HG02840 (cell line): ENCODE measurements at regions not wholly inside any gene's neighbourhood (a gene's known extent, or its start where the extent isn't known, plus 50 kb on each side); places are given as distances from the start of the nearest gene placed in this dataset.

Source experiments
- ATAC-seq: cut with Tn5 transposase; IDR thresholded peaks from one replicate; pipeline ENCODE4 v1.9.1; 2021; ENCODE audit warnings: mild to moderate bottlenecking, moderate library complexity, moderate number of reproducible peaks; ENCODE audit not compliant: unreplicated experiment, low FRiP score

DNA sequence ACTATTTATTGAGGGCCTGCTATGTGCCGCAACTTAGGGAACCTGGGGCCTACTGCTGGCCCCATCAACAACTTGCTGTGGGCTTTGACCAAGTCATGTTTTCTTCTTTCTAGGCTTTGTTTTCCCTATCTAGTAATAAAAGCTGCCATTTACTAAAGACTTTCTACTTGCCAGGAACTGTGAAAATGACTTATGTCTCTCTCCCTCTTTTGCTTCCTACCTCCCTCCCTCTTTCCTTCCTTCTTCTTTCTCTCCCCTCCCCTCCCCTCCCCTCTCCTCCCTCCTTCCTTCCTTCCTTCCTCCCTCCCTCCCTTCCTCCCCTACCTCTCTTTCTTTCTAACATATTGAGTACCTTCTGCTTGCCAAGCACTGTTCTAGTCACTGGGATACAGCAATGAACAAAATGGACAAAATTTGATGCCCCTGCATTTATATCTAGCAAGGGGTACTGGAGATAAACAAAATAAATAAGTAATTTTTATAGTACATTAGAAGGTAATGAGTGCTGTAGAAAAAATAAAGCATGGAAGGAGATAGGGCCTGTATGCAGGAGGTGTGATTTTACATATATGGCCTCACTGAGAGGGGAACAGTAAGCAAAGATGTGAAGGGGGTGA lies 170.3 kb upstream of the USP24 start:
- ATAC-seq = no peak

- ATAC-seq = no peak
Measured at GRCh38 chr1:55384637-55385036, 169.5 kb upstream of the USP24 start.

DNA sequence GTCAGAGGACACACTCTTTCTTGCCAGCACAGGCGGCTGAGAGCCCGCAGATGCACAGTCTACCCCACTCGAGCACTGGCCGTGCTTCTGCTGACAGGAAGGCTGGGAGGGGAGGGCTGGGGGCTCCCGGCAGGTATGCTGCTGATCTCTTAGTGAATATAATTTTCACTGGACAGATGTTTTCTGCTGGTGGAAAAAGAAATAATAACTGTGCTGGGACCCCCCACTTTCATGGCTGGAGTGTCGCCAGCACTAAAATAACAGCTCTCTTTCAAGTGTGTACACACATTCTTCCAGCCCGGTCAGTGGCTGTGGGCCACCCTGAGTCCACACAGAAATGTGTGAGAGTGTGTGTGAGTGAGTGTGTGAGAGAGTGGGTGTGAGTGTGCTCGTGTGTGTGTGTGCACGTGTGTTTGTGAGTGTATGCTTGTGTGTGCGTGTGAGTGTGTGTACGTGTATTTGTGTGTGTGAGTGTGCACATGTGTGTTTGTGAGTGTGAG lies 167.7 kb upstream of the USP24 start:
- no peak for ATAC-seq

DNA sequence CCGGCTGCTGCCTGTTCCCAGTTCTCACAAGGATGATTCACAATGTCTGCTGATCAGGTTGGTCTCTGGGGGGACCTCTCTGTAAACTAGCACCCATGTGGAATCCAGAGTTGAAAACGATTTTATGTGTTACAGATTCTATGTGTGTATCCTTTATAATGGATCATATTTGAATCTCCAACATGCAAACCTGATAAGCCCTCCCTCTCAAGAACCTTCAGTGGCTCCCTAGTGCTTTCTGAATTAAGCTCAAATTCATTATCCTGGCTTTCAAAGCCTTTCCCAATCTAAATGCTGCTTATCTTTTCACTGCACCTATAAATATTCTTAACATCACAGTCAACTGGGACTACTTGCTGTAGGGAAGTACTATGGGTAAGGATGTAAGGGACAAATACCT lies 166.8 kb upstream of the USP24 start:
- ATAC-seq = no peak

DNA sequence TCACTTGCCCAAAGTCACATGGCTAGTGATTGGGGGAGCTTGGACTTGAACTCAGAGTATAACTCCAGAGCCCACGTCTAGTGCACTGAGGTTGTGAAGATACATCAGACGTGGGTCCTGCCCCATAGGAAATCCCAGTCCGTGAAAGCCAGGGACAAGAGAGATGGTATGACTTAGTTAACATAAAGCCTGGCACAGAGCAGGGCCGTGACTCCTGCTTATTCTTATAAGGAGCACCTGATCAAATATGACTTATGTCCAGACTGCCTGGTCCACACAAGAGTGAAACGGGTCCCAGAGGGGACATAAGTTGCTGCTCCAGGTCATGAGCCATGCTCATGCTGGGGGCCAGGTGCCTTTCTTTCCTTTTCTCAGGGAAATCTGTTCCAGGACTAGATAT lies 166.3 kb upstream of the USP24 start:
- no peak for ATAC-seq

DNA sequence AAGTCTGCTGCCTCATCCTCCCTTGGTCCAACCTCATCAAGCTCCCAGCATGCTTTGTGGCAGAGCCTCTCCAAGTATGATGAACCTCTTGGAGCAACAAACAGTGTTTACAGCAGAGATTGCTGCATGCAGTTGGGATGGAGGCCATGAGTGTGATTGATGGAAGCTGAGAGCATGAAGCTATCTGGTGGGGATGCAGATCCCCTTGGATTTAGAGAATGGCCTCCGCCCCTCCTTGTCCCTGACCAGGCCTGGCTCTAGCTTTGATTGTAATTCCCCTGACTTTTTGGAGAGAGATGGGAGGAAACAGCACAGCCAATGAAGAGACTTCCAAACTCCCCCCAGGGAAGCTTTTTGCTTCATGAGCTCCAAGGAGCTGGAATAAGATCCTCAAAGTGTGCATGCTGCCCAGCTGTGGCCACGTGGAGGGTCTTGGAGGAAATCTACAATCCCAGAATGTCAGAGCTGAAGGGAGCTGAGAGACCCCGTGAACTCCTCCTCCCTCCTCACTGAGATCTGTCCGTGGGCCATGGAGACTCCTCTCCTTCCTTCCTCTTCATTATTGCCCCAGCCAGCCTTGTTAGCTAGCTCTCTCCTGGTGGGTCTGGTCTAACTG lies 165.3 kb upstream of the USP24 start:
- no peak for ATAC-seq

DNA sequence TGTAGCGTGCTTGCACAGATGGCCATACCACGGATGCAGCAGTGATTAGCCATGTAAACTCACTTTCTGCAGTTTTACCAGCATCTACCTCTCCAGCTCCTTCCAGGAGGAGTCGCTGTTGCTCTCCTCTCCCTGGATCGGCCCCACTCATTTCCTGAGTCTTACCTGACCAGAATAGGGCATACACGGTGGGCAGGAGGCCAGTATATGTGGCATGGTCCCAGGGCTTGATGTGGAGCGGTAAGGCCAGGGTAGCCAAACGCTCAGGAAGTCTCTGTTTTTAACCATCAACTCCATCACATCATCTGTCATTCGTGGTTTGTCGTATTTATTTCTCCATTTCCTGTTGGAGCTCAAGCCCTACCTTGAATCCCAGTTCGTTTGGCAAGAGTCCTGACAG lies 163.4 kb upstream of the USP24 start:
- ATAC-seq = no peak

GRCh38 chr1:55376897-55377296 lies 161.7 kb upstream of the USP24 start:
- no peak for ATAC-seq

DNA sequence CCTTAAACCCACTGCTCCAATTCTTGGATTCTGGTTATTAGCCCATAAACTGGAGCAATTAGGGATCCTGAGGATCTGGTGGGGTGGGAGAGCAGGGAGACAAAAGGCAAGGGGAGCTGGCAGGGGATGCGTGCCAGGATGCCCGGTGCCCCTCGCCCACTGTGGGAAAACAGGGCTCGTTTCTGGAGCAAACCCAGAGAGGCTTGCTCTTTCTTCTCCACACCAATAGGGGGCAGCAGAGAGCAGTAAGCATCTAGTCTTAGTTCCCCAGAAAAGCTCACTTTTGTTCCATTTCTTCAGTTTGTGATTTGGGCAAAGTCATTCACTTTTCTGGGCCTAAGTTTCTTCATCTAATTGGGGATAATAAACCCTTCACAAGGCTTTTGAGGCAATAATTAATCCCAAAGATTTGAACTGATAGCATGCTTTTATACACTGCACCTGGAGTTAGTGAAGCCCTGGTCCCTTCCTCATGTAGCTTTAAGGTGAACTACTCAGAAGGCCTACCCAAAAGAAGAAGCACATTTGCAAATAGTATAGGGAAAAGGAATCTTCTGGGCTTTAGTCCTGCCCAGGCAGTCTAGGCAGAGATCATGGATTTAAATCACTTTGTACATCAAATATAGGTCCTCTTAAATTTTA lies 160.6 kb upstream of the USP24 start:
- no peak for ATAC-seq

DNA sequence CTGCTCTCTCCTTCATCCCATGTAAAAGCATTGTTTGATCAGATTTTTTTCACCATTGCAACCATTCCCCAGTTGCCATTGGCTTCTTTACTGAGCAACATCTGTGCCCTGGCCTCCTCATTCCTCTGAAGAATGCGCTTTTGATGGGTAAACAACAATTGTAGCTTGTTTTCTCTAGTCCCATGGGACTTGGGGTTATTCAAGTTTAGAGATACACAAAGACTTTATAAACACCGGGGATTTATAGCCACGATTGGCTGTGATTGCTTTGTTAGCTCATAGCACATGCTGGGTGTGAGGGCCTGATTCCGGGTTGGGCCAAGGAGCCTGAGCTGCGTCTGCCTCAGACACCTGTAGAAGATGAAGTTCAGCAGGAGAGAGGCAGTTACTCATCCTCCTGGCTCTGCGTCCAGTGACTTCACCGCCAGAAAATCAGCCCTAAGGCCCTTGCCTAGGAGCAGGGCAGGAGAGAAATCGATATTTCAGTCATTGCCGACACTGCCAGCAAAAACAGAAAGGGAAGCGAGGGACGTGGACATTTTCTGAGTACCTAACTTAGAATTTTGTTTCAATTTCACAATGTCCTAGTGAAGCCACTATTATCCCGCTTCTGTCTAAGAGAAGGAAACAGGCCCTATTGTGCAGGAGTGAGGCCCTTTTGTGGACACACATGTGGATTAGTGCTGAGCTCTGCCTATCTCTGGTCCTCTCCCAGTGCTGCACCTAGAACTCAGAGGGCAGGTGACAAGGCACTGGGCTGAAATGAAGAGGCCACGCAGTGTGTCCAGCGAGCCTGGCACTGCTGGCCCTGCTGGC lies 159.8 kb upstream of the USP24 start:
- ATAC-seq = no peak

- no peak for ATAC-seq
Measured at GRCh38 chr1:55374216-55374615, 159.1 kb upstream of the USP24 start.

DNA sequence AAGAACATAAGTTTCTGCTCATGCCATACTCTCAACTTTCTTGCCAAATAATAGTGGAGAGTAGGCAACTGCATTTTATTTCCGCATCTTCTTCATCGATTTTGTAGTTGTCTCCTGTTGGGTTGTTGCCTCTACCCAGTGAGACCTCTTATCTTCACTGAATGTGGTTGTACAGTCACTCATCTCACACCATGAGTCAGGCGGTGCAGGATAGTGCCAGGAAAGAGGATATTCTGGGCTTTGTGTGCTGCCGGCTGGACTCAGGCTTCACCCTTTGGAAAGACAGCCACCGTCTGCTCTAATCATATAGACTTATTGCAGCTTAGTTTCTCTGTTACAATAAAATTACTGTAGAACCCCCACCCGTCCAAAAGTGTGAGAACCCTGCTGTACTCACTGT lies 154.3 kb upstream of the USP24 start:
- ATAC-seq = no peak

DNA sequence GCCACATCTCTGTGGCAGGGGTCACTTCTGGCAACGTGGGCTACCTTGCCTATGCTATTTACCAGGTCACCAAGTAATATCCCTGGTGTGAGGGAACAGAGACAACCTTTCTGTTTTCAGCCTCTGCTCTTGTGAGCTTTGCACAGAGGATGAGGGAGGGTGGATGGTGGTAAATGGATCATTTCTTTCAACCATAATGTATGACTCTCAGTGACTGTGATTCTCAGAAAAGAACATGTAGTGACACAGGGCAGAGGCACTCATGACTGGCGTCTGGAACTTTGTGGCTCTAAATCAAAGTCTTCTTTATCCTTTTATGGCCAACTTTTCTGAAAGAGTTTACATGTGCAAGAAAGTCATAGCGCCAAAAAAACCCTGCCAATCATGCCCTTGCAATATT lies 153.5 kb upstream of the USP24 start:
- no peak for ATAC-seq

- no peak for ATAC-seq
Measured at GRCh38 chr1:55367273-55367672, 152.1 kb upstream of the USP24 start.

GRCh38 chr1:55364216-55364615 lies 149.1 kb upstream of the USP24 start:
- no peak for ATAC-seq

GRCh38 chr1:55363268-55363667 lies 148.1 kb upstream of the USP24 start:
- no peak for ATAC-seq

DNA sequence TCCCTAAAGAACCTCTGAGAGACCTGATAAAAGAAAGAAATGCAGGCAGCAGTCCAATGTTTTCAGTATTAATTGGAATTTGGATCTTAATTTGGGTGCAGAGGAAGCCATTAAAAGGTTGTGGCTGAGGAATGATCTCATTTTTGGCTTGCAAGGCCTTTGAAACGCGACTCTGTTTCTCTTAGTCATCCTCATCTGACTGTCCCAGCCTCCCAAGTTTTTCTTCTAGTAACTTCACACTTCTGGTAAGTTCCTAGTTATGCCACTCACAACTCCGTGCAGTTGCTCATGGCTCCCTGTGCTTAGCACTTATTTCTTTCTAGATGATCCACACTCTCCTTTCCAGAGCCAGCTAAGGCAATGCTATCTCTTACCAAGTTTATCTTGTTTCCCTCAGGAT lies 147.4 kb upstream of the USP24 start:
- no peak for ATAC-seq

DNA sequence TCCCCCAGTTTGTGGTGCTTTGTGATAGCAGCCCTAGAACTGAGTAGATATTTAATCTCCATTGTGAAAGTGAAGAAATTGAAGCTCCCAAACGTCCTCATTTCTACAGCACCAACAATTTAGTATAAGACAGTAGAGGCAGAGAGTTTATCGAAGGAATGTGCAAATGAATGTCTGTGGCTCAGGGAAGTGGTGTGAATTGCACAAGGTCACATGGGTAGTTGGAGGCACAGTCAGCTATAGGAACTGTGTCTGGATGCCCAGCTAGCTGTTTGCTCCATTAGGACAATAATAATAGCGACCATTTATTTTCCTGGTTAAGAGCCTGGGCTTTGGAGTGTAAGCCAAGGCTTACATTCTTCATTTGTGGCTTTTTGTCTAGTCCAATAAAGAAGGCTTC lies 144.4 kb upstream of the USP24 start:
- no peak for ATAC-seq

DNA sequence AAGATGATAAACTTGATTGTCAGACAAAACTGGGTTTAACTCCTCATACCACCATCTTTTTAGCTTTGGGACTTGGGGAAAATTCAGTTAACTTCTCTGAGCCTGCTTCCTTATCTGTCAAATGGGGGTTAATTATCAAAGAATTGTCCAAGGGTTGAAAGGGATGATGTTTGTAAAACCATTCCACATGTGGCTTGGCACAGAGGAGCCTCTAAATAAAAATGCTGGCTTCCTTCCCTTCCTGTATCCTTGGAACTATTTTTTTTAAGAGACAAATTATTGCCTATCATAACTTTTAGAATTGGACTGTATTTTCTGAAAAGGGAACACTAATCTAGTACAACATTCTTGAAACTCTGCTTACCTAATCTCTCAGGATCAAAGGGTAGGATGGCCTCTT lies 143.4 kb upstream of the USP24 start:
- ATAC-seq = no peak

GRCh38 chr1:55355549-55355948 lies 140.4 kb upstream of the USP24 start:
- no peak for ATAC-seq
